Fibroblast of skin of back (primary cell): ENCODE measurements at regions not wholly inside any gene's neighbourhood (a gene's known extent, or its start where the extent isn't known, plus 50 kb on each side); places are given as distances from the start of the nearest gene placed in this dataset.
"Not testable (repeated sequence)": the region's sequence is repeated elsewhere in the genome, so short reads cannot be mapped to it uniquely, and the experiment has no call there.

ENCODE experiments used
- DNase-seq: peaks from one replicate; pipeline ENCODE4 v3.0.0-alpha.2; 2013

DNA sequence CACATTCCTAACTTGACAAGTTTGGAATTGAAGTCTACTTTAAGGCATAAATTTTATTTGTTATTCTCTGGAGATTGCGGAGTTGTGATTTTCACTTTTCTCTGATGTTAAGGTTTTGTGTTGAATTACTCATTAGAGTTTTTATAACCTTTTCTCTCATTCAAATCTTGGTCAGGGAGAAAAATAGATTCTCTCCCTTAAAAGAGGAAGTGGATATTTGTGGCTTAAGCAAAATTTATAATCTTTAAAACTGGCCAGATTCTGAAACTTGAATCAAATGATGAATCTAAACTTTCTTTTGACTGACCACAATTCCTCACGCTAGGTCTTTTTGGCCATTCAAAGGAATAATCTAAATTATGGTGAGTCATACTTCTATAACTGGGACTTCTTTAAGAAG is 361.4 kb downstream of the TEX13C start:
- no peak for DNase-seq

DNA sequence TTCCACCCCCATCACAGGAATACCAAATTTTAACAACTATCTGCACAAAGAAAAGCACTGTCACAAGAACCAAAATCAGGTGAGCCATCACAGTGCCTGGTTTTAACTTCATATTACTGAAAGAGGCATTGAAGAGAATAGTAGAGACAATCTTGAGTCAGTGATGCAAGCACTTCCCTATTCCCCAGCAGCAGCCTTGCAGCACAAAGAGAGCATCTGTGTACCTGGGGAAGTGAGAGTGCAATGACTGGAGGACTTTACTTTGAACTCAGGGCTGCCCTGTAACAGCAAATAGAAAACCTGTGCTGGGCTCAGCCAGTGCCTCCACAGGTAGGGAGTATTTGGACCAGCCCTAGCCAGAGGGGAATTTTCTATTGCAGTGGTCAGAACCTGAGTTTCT is 361.8 kb downstream of the TEX13C start:
- no peak for DNase-seq

- not testable (repeated sequence) for DNase-seq
Measured at GRCh38 chrX:125690522-125690921, 370.9 kb downstream of the TEX13C start.

DNA sequence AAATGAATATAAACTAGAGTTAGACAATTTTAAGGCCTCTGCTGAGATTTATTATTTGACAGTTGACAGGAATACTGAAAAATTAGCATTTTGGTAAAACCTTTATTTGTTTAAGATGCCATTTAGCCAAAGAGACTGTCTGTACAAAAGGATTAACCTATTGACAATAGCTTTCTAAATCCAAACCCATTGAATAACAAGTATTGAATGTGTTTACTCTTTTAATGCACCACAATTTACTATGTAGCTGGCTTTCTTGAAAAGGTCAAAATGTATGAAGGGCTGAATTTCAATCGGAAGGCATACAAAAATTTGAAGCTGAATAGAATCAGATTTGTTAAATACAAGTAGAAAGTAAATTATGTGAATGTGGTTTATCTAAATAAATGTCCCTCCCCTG is 374.5 kb downstream of the TEX13C start:
- no peak for DNase-seq

DNA sequence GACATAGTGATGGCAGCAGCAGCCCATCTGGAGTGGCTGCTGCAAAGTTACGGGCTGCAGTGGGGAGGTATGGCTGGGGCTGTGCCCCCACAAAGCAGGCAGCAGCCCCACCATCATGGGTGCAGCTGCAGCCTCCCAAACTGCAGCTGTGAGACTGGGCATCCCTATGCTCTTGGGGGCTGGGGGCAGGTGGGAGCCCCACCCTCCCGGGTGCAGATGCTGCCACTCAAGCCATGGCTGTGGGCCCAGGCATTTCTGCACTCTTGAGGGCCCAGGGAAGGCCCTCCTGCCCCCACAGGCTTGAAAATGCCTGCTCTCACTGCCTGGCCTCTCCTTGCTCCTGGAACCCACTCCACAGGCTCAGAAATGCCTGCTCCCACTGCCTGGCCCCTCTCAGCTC is 389.4 kb downstream of the TEX13C start:
- no peak for DNase-seq

GRCh38 chrX:125709532-125709931 is 389.9 kb downstream of the TEX13C start:
- DNase-seq: no peak

DNA sequence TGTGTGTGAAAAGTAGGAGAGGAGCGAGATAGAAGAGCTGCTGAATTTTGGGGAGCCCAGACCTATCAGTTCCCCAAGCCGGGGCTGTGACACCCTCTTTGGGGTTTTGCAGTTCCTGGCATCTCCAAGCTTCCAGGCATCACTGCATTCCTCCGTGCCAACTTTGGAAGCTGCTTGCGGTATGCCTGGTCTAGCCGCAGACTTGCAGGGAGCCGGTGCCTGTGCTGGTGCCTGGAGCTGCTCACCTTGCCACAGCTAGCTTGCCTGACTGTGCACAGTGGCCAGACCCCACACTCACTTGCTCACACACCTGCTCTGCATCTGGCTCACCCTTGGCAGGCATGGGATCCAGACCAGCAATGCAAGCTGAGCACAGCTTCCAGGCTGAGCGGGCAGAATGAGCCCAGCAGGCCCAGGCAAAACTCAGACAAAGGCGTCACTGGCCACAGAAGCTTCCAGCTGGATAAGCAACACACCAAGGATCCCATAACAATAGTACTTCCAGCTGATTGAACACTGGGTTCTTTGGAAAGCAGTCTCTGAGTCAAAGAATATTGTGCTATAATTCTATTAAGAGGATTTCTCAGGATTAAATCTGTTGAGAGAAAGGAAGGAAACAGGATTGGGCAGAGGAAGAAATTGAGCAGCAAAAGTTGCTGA is 390.9 kb downstream of the TEX13C start:
- DNase-seq: no peak

DNA sequence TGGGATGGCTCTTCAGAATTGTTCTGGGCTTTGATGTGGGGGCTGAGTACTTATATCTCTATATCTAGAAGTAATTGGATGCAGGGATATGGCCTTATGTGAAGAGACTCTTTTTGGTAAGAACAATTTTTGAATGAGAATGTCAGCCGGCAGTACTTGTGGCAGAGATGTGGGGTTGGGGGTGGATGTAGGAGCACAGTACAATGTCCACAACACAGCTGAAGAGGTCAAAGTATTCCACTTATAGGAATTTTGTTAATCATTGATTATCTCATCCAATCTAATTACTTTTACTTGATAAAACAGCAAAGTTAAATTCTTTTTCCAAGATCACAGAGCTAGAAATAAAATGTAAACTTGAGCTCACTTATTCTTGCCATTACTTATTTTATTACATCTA is 391.4 kb downstream of the TEX13C start:
- DNase-seq: no peak

- no peak for DNase-seq
Measured at GRCh38 chrX:125713633-125714032, 394.0 kb downstream of the TEX13C start.

GRCh38 chrX:125727117-125727516 is 407.4 kb downstream of the TEX13C start:
- DNase-seq: no peak

DNA sequence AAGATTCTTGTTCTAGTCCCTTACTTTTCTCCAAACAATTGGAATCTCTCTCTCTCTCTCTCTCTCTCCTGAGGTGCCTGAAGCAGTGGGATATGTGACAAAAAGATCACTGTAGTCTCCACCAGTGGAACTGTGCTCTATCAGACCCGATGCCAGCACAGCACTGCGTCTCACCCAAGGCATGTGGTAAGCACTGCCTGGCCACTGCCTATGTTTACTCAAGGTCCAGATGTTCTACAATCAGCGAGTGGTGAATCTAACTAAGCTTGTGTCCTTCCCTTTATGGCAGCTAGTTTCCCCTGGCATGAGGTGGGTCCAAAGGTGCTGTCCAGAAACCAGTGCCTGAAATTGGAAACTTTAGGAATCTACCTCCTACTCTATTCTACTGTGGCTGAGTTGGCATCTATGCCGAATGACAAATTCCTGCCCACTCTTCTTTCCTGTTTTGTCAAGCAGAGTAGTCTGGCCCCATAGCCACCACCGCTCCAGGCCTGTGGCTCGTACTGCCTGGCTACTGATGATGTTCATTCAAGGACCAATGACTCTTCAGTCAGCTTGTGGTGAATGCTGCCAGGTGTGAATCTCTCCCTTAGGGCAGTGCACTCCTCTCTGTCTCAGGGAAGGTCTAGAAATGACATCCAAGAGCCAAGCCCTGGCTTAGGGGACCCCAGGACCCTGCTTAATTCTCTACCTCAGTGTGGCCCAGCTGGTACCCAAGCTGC is 416.5 kb downstream of the TEX13C start:
- no peak for DNase-seq

- DNase-seq: no peak
Measured at GRCh38 chrX:125742811-125743210, 423.1 kb downstream of the TEX13C start.

GRCh38 chrX:125744914-125745313 is 421.2 kb downstream of the DCAF12L2 start:
- no peak for DNase-seq

- peak; percentile 2 for DNase-seq
Measured at GRCh38 chrX:125757794-125758564, 408.1 kb downstream of the DCAF12L2 start.

GRCh38 chrX:125758819-125759218 is 407.3 kb downstream of the DCAF12L2 start:
- no peak for DNase-seq

DNA sequence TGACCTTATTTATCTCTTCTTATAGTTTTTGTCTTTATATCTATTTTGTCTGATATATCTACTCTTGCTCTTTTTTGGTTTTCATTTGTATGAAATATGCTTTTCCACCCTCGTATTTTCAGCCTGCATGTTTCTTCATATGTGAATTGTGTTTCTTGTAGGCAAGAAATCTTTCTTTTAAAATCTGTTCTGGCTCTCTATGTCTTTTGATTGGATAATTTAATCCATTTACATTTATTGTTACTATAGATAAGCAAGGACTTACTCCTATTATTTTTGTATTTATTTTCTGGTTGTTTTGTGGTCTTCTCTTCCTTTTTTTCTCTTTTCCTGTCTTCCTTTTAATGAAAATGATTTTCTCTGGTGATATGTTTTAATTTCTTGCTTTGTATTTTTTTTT is 403.1 kb downstream of the DCAF12L2 start:
- no peak for DNase-seq

- DNase-seq: no peak
Measured at GRCh38 chrX:125765347-125765746, 400.7 kb downstream of the DCAF12L2 start.

DNA sequence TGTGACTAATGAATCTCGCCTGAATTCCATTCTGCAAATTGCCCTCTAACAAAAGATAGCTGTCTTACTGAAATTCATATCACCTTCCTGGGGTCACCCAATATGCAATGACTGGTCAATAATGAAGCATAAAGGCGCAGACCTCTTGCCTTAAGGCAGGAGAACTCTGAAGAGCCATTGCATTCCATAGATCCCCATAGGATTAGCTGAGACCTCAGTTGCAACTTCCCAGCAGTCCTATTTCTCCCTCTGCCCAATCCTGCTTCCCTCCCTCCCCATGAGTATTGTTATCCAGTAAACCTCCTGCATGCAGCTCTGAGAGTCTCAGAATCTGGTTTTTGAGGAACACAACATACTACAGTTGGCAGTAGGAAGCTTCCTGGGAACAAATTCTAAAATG is 396.5 kb downstream of the DCAF12L2 start:
- no peak for DNase-seq

- DNase-seq: no peak
Measured at GRCh38 chrX:125778261-125778660, 387.8 kb downstream of the DCAF12L2 start.

DNA sequence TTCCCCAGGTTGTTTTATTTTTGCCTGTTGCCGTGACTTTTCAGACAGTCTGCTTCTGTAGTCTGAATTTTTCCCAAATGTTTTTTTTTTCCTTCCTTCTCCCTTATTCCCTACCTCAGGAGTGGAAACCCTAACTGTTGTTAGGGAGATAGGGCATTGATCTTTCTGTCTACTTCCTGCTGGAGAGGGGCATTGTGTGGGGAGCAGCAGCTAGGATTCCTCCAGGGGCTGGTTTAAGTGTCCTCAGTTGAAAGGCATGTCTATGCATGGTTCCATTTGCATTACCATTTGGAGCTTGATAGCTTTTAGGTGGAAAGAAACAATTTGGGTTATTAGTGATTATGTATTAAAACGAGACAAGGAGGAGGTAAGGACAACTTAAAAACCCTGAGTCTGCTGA is 383.9 kb downstream of the DCAF12L2 start:
- no peak for DNase-seq

DNA sequence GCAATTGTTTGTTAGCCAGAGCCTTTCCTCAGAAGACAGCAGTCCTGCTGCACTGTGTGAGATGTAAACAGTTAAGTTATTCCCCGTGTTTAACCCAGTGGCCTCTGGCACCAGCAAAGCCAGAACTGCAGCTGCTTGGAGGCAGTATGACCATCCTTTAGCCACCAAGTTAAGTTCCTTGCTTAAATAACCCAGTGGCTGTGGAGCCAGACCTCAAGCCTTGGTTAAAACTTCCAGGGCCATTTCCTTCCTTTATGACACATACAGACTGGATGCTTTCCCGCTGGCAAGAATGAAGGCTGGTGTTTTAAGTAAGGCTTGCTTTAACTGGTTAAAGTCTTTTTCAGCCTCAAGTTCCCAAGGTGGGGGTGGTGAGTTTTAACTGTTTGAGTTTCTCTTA is 379.8 kb downstream of the DCAF12L2 start:
- no peak for DNase-seq

DNA sequence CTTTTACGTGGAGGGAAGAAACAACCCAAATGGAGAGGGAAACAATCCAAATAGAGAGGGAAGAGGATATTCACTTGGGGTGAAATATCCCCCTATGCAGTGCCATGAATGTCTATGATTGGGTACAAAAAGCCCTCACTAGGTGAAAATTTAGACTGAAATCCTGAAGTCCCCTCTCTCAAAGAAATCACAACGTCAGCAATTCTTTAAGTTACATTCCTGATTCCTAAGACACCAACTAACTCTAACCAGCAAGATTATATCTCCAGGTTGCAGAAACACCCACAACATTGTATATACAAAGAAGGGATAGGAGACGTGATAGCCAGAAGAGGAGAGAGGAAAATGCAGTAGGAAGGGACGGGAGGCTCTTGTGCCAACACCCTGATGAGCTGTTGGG is 374.3 kb downstream of the DCAF12L2 start:
- no peak for DNase-seq

DNA sequence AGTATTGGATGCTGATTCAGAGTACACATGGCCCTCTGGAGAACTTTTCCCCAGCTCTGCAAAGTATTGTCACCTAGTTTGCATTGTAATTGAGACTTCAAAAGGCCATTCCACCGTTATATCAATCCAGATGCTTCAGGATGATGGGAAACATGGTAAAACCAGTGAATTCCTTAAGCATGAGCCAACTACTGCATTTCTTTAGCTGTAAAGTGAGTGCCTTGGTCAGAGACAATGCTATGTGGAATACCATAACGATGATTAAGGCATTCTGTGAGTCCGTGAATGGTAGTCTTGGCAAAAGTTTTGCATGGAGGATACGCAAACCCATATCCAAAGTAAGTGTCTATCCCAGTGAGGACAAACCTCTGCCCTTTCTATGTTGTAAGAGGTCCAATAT is 355.2 kb downstream of the DCAF12L2 start:
- DNase-seq: peak; percentile 8

DNA sequence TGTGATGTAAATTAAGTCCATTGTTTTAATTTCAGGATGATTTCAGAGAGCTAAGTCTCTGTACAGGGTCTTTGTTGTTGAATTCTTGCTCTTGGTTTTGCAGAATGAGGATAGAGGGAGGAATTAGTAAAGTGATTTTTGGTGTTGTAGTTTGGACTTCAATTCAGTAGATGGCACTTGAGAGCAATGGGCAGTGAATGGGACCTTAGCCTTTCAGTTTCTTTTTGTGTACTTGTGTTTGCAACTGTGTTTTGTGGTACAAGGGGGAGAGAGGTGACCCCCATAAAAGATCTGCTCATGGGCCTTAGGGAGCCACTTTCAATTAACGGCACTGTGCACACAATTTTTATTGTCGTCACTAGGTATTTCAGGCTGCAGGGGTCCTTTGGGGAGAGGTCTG is 340.0 kb downstream of the DCAF12L2 start:
- no peak for DNase-seq
